ENCODE measurements at regions not wholly inside any gene's neighbourhood (a gene's known extent, or its start where the extent isn't known, plus 50 kb on each side); places are given as distances from the start of the nearest gene placed in this dataset.

DNA sequence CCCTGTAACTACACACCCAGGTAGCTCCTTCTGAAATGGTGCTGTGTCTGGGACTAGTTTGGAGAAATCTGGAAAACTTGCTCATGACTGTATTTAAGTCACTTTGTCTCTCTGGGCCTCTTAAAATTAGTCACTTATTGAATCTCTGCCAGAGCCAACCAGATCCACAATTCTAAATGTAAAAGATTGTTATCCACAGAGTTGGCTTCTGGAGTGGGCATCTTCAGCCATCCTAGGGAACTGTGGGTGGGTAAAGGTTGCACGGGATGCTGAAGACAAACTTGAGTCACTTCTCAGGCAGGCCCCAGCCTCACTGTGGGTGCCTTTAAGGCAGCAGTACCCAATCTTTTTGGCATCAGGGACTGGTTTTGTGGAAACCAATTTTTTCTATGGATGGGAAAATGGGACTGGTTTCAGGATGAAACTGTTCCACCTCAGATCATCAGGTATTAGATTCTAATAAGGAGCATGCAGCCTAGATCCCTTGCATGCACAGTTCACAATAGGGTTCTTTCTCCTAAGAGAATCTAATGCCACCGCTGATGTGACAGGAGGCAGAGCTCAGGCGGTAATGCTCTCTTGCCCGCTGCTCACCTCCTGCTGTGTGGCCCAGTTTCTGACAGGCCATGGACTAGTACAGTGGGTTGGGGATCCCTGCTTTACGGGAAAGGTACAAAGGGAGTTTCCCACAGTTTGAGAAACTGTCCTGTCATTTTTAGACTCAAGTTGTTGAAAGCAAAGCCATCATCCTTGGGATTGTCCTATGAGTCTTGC lies 98.3 kb upstream of the SPRED2 start:
- Mint-ChIP-seq H3K36me3 (ENCODE audit: insufficient read depth, unreplicated experiment) (no peaks in the 10 kb centered on the region), H3K27ac (ENCODE audit: low read depth, unreplicated experiment) (no peak overlapping the region), H3K9me3 (ENCODE audit: unreplicated experiment) (no peaks in the 10 kb centered on the region), H3K4me1 (ENCODE audit: insufficient read depth, unreplicated experiment) (peaks cover 7% of the 10 kb centered on the region), H3K27me3 (ENCODE audit: insufficient read depth, unreplicated experiment) (no peaks in the 10 kb centered on the region), H3K4me3 (ENCODE audit: unreplicated experiment) (no peak overlapping the region)
- DNase-seq (ENCODE audit: unreplicated experiment), result peak; percentile 25
- CTCF ChIA-PET, result interaction anchor here (0.6 to 0.7 kb wide), 2 partner anchors 223 to 278 kb away, joined by 3 to 4 read pairs; no protein-coding TSS in a partner anchor
- POLR2A ChIA-PET, result interaction anchor here (1.0 kb wide), 1 partner anchor 9 kb away, joined by 3 read pairs; no protein-coding TSS in a partner anchor
- BruUV-seq (replicated peaks), result no TSS peak
- intact Hi-C loops (cut with micrococcal nuclease), result no loop called here
- TF ChIP-seq, protein P1, sequence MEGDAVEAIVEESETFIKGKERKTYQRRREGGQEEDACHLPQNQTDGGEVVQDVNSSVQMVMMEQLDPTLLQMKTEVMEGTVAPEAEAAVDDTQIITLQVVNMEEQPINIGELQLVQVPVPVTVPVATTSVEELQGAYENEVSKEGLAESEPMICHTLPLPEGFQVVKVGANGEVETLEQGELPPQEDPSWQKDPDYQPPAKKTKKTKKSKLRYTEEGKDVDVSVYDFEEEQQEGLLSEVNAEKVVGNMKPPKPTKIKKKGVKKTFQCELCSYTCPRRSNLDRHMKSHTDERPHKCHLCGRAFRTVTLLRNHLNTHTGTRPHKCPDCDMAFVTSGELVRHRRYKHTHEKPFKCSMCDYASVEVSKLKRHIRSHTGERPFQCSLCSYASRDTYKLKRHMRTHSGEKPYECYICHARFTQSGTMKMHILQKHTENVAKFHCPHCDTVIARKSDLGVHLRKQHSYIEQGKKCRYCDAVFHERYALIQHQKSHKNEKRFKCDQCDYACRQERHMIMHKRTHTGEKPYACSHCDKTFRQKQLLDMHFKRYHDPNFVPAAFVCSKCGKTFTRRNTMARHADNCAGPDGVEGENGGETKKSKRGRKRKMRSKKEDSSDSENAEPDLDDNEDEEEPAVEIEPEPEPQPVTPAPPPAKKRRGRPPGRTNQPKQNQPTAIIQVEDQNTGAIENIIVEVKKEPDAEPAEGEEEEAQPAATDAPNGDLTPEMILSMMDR (IDR thresholded peaks at IDR 0.05; ENCODE audit: unreplicated experiment), result no peak

GRCh38 chr2:65529419-65529818 lies 97.0 kb upstream of the SPRED2 start:
- Mint-ChIP-seq H3K4me3 (ENCODE audit: unreplicated experiment) (no peak overlapping the region), H3K4me1 (ENCODE audit: insufficient read depth, unreplicated experiment) (peaks cover 7% of the 10 kb centered on the region), H3K36me3 (ENCODE audit: insufficient read depth, unreplicated experiment) (no peaks in the 10 kb centered on the region), H3K27me3 (ENCODE audit: insufficient read depth, unreplicated experiment) (peaks cover 6% of the 10 kb centered on the region), H3K27ac (ENCODE audit: low read depth, unreplicated experiment) (no peak overlapping the region), H3K9me3 (ENCODE audit: unreplicated experiment) (peaks cover 6% of the 10 kb centered on the region)
- POLR2A ChIA-PET, result interaction anchor here (0.6 kb wide), 1 partner anchor 1390 kb away, joined by 3 read pairs; no protein-coding TSS in a partner anchor
- TF ChIP-seq, protein P1 (IDR thresholded peaks at IDR 0.05; ENCODE audit: unreplicated experiment), result no peak
- CTCF ChIA-PET, result no interaction called here
- intact Hi-C loops (cut with micrococcal nuclease), result no loop called here
- DNase-seq (ENCODE audit: unreplicated experiment), result no peak
- no TSS peak for BruUV-seq (replicated peaks)

- H3K9me3 Mint-ChIP-seq (ENCODE audit: unreplicated experiment), result peaks cover 9% of the 10 kb centered on the region
- H3K36me3 Mint-ChIP-seq (ENCODE audit: insufficient read depth, unreplicated experiment), result no peaks in the 10 kb centered on the region
- H3K27me3 Mint-ChIP-seq (ENCODE audit: insufficient read depth, unreplicated experiment), result peaks cover 11% of the 10 kb centered on the region
- POLR2A ChIA-PET, result no interaction called here
- CTCF ChIA-PET, result no interaction called here
- no peak for DNase-seq (ENCODE audit: unreplicated experiment)
- intact Hi-C loops (cut with micrococcal nuclease), result no loop called here
- H3K4me3 Mint-ChIP-seq (ENCODE audit: unreplicated experiment), result no peak overlapping the region
- H3K27ac Mint-ChIP-seq (ENCODE audit: low read depth, unreplicated experiment), result no peak overlapping the region
- TF ChIP-seq, protein P1 (IDR thresholded peaks at IDR 0.05; ENCODE audit: unreplicated experiment), result no peak
- H3K4me1 Mint-ChIP-seq (ENCODE audit: insufficient read depth, unreplicated experiment), result peaks cover 7% of the 10 kb centered on the region
- no TSS peak for BruUV-seq (replicated peaks)
These were observed 95.8 kb upstream of the SPRED2 start for GRCh38 chr2:65528241-65528574.

DNA sequence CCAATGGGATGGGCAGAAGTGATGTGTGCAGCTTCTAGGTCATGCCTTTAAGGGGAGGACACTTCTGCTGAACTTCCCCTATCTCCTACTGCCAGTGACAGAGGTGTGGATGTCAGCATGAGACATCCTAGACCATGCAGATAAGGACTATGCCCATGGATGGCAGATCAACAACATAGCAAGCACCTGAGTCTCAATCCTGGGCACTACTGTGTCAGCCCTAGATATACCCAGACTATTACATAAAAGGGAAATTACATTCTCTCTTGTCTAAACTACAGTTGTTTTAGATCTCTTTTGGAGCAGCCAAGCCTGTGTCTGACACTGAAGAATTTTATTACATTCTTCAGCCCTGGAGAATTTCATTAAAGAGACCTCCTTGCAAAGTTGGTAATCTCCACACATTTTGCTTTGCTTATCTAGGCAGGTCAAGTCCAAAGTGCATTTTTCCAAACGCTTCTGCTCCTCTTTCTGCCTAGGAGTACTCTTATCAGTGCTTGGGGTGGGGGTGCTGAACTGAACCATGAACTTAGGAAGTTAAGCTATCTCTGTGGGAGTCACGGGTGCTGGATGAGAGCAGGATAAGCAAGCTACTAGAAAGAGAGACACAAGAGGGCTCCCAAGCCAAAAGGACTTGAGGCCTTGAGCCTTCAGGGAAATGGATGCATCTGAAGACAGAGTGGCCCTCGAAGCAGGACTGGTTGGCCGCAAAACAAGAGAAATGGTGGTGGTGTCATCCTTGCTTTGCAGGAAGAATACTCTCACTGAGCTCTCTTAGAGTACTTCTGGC lies 95.2 kb upstream of the SPRED2 start:
- TF ChIP-seq, protein P1 (IDR thresholded peaks at IDR 0.05; ENCODE audit: unreplicated experiment), result no peak
- BruUV-seq (replicated peaks), result no TSS peak
- intact Hi-C loops (cut with micrococcal nuclease), result no loop called here
- H3K4me3 Mint-ChIP-seq (ENCODE audit: unreplicated experiment), result no peak overlapping the region
- H3K9me3 Mint-ChIP-seq (ENCODE audit: unreplicated experiment), result peaks cover 9% of the 10 kb centered on the region
- no peaks in the 10 kb centered on the region for H3K36me3 Mint-ChIP-seq (ENCODE audit: insufficient read depth, unreplicated experiment)
- ChIA-PET POLR2A (no interaction called here), CTCF (no interaction called here)
- H3K27me3 Mint-ChIP-seq (ENCODE audit: insufficient read depth, unreplicated experiment), result peaks cover 11% of the 10 kb centered on the region
- DNase-seq (ENCODE audit: unreplicated experiment), result no peak
- H3K27ac Mint-ChIP-seq (ENCODE audit: low read depth, unreplicated experiment), result no peak overlapping the region
- peaks cover 7% of the 10 kb centered on the region for H3K4me1 Mint-ChIP-seq (ENCODE audit: insufficient read depth, unreplicated experiment)

Measured in MCF 10A (cell line).